ENCODE measurements at regions not wholly inside any gene's neighbourhood (a gene's known extent, or its start where the extent isn't known, plus 50 kb on each side); places are given as distances from the start of the nearest gene placed in this dataset.
A peak's percentile ranks its signal among the peaks of the same experiment; 100 is the strongest.

DNA sequence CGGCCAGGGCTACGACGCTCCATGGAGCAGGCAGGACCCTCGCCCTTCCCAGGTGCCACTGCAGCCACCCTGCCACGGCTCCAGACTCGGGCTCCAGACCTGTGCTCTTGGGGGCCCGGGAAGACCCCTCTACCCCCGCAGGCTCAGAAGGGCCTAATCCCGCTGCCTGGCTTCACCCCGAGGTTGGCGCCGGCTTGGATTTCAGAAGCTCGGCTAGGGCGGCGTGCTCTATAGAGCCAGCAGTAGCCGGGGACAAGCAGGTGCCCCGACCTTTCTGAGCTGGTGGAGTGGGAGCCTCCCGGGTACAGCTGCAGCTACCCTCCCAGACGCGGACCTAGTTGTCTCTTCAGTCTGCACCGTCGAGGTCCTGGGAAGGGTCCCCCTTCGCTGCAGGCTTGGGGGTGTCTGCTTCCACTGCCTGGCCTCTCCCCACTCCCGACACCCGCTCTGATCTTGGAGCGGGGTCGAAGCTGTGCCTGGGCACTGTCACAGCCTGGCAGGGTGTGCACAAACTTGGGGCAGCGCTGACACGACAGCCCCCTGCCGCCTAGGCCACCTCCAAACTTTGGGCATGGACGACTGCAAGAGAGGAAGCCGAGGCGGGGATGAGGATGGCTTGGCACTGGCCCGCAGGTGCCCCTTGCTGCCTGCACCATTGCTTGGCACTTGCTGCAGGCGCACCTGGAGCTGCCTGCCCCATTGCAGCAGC is 1366.1 kb upstream of the CDH9 start:
- H3K18ac ChIP-seq (ENCODE audit: low read depth in 1 of 2, low read length in 2 of 2) = no peak overlapping the region
- 95% methylated on average over 35 of the region's 35 CpGs for WGBS
- H2BK12ac ChIP-seq (ENCODE audit: low read length in 2 of 2) = no peak overlapping the region
- H2AK5ac ChIP-seq (ENCODE audit: low read length, severe bottlenecking) = peak overlapping the region; percentile 53
- no peak overlapping the region for H3K23ac ChIP-seq (ENCODE audit: low read length in 2 of 2)
- no peak overlapping the region for H2AFZ ChIP-seq (ENCODE audit: low read depth, low read length)
- peak overlapping the region; percentile 37 for H4K8ac ChIP-seq (ENCODE audit: low read length)
- no peak overlapping the region for H2BK15ac ChIP-seq (ENCODE audit: low read depth, poor library complexity, severe bottlenecking)
- no peak overlapping the region for H3K4ac ChIP-seq (ENCODE audit: low read depth in 1 of 2, low read length in 2 of 2)
- no peak overlapping the region for H2BK120ac ChIP-seq (ENCODE audit: low read depth, low read length)
- H3K79me1 ChIP-seq (replicated peaks; ENCODE audit: low read length, poor library complexity, severe bottlenecking) = no peaks in the 10 kb centered on the region
- no peak for DNase-seq
- no peak overlapping the region for H3K27ac ChIP-seq (ENCODE audit: low read length, poor library complexity, severe bottlenecking)
- no peaks in the 10 kb centered on the region for H3K27me3 ChIP-seq (ENCODE audit: control insufficient read depth in 1 of 2, insufficient read depth in 1 of 2, low read length in 2 of 2)
- H3K14ac ChIP-seq (ENCODE audit: low read length in 2 of 2) = no peak overlapping the region
- no peaks in the 10 kb centered on the region for H3K36me3 ChIP-seq (ENCODE audit: control insufficient read depth in 1 of 2, insufficient read depth in 2 of 2, low read depth in 1 of 2, low read length in 2 of 2)
- H3K4me1 ChIP-seq (ENCODE audit: control insufficient read depth, insufficient read depth, low read depth, low read length) = peaks cover 8% of the 10 kb centered on the region
- H4K91ac ChIP-seq (ENCODE audit: low read length) = no peak overlapping the region
- no peak overlapping the region for H3K9ac ChIP-seq (ENCODE audit: low read length)
- H3K4me3 ChIP-seq (ENCODE audit: insufficient read depth in 1 of 2, low read depth in 1 of 2, low read length in 2 of 2) = peak overlapping the region in 1 of 2 experiments; percentile 35
- no peak overlapping the region for H3K4me2 ChIP-seq (ENCODE audit: low read length, poor library complexity, severe bottlenecking)
- H3K9me3 ChIP-seq (ENCODE audit: control insufficient read depth, low read length) = peaks cover 14% of the 10 kb centered on the region
- no peak overlapping the region for H2BK5ac ChIP-seq (ENCODE audit: low read depth, low read length, poor library complexity, severe bottlenecking)

DNA sequence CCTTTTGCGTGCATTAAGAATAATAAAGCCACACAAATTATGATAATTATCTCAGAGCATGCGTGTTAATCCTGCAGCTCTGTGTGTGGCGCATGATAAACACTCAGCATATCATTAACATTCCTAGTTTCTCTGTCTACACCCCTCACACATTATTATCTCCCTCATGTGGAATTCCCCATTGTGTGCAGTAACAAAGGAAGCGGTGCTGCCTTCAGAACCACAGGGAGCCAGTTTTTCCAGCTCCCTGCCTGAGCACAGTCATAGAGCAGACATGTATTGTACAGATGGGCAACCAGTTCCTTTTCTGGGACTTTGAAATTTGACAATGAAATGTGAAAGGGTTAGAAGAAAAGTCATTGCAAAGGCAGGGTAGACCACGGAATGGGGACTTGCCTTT is 1365.5 kb upstream of the CDH9 start:
- Histone ChIP-seq H3K4me2 (ENCODE audit: low read length, poor library complexity, severe bottlenecking) (no peak overlapping the region), H2BK12ac (ENCODE audit: low read length in 2 of 2) (no peak overlapping the region), H3K18ac (ENCODE audit: low read depth in 1 of 2, low read length in 2 of 2) (no peak overlapping the region), H4K8ac (ENCODE audit: low read length) (no peak overlapping the region), H3K27ac (ENCODE audit: low read length, poor library complexity, severe bottlenecking) (no peak overlapping the region), H3K36me3 (ENCODE audit: control insufficient read depth in 1 of 2, insufficient read depth in 2 of 2, low read depth in 1 of 2, low read length in 2 of 2) (no peaks in the 10 kb centered on the region), H2AK5ac (ENCODE audit: low read length, severe bottlenecking) (no peak overlapping the region), H3K79me1 (replicated peaks; ENCODE audit: low read length, poor library complexity, severe bottlenecking) (no peaks in the 10 kb centered on the region), H2AFZ (ENCODE audit: low read depth, low read length) (no peak overlapping the region), H3K4me1 (ENCODE audit: control insufficient read depth, insufficient read depth, low read depth, low read length) (peaks cover 8% of the 10 kb centered on the region), H3K14ac (ENCODE audit: low read length in 2 of 2) (no peak overlapping the region), H2BK5ac (ENCODE audit: low read depth, low read length, poor library complexity, severe bottlenecking) (no peak overlapping the region), H3K4ac (ENCODE audit: low read depth in 1 of 2, low read length in 2 of 2) (no peak overlapping the region), H3K9ac (ENCODE audit: low read length) (no peak overlapping the region), H2BK15ac (ENCODE audit: low read depth, poor library complexity, severe bottlenecking) (no peak overlapping the region), H2BK120ac (ENCODE audit: low read depth, low read length) (no peak overlapping the region), H3K4me3 (ENCODE audit: insufficient read depth in 1 of 2, low read depth in 1 of 2, low read length in 2 of 2) (no peak overlapping the region), H4K91ac (ENCODE audit: low read length) (no peak overlapping the region), H3K23ac (ENCODE audit: low read length in 2 of 2) (no peak overlapping the region), H3K9me3 (ENCODE audit: control insufficient read depth, low read length) (peaks cover 14% of the 10 kb centered on the region), H3K27me3 (ENCODE audit: control insufficient read depth in 1 of 2, insufficient read depth in 1 of 2, low read length in 2 of 2) (no peaks in the 10 kb centered on the region)
- WGBS = 87% methylated on average over 5 of the region's 5 CpGs
- DNase-seq = no peak

DNA sequence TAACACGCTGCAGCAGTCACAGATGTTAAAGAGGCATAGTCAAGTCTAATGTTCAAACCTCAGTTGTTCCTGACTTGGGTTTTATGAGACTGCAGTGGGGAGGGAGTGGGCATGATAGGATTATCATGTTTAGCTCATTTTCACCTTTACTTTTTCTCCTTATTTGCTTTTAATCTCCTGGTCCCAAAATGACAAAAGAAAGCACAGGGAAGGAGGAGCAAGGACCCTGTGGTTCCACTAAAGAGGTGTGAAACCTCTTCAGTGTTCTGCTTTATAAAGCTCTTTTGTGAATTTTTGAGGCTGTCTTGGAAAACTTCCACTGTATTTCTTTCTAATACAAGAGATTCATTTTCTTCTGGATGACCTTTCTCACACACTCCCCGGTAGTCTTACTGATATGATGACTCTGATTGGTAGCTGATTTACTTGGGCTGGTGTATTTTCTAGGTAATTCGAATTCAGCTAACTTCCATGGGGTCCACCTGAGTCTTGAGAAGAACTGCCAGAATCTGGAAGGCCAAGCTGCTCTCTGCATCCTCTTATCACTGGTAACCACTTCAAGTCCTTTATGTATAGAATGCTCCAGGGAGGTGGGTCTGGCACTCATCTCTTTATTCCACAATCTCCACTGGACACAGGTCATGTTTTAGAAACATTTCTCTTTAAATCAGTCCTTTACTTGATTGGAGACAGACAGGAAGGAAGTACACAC is 1364.4 kb upstream of the CDH9 start:
- WGBS = 92% methylated on average over 2 of the region's 3 CpGs
- H3K4ac ChIP-seq (ENCODE audit: low read depth in 1 of 2, low read length in 2 of 2) = no peak overlapping the region
- H3K14ac ChIP-seq (ENCODE audit: low read length in 2 of 2) = no peak overlapping the region

DNA sequence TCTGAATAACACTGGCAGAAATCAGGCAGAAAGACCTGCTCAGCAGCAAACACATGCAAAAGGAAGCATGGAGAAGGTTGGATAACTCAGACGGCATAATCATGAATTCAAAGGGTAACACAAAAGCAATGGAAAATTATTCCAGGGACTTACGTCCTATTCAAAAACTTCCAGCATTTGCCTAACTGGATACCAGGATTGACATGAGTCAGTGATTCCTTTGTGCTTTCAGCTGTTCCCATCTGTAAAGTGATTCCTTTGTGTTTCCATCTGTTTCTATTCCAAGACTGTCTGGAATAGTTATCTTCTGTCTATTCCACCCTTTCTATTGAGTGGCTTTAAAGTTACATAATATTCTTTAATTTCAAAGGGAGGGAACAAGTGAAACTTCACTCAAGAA is 1361.7 kb upstream of the CDH9 start:
- DNase-seq = no peak
- WGBS = 98% methylated on average over 2 of the region's 2 CpGs

More for the DNA sequence above, 1364.4 kb upstream of the CDH9 start:
- no peak overlapping the region for H3K4me3 ChIP-seq (ENCODE audit: insufficient read depth in 1 of 2, low read depth in 1 of 2, low read length in 2 of 2)
- no peak overlapping the region for H2BK15ac ChIP-seq (ENCODE audit: low read depth, poor library complexity, severe bottlenecking)
- no peaks in the 10 kb centered on the region for H3K27me3 ChIP-seq (ENCODE audit: control insufficient read depth in 1 of 2, insufficient read depth in 1 of 2, low read length in 2 of 2)
- H4K91ac ChIP-seq (ENCODE audit: low read length) = no peak overlapping the region
- no peak overlapping the region for H2BK12ac ChIP-seq (ENCODE audit: low read length in 2 of 2)
- peaks cover 13% of the 10 kb centered on the region for H3K9me3 ChIP-seq (ENCODE audit: control insufficient read depth, low read length)
- no peak overlapping the region for H2AK5ac ChIP-seq (ENCODE audit: low read length, severe bottlenecking)
- no peak overlapping the region for H3K27ac ChIP-seq (ENCODE audit: low read length, poor library complexity, severe bottlenecking)
- H3K9ac ChIP-seq (ENCODE audit: low read length) = no peak overlapping the region
- no peak overlapping the region for H2AFZ ChIP-seq (ENCODE audit: low read depth, low read length)
- H3K79me1 ChIP-seq (replicated peaks; ENCODE audit: low read length, poor library complexity, severe bottlenecking) = no peaks in the 10 kb centered on the region
- no peak for DNase-seq
- H3K18ac ChIP-seq (ENCODE audit: low read depth in 1 of 2, low read length in 2 of 2) = no peak overlapping the region
- no peaks in the 10 kb centered on the region for H3K36me3 ChIP-seq (ENCODE audit: control insufficient read depth in 1 of 2, insufficient read depth in 2 of 2, low read depth in 1 of 2, low read length in 2 of 2)
- H3K4me1 ChIP-seq (ENCODE audit: control insufficient read depth, insufficient read depth, low read depth, low read length) = peaks cover 11% of the 10 kb centered on the region
- no peak overlapping the region for H2BK120ac ChIP-seq (ENCODE audit: low read depth, low read length)
- H4K8ac ChIP-seq (ENCODE audit: low read length) = no peak overlapping the region
- H2BK5ac ChIP-seq (ENCODE audit: low read depth, low read length, poor library complexity, severe bottlenecking) = no peak overlapping the region
- no peak overlapping the region for H3K23ac ChIP-seq (ENCODE audit: low read length in 2 of 2)
- no peak overlapping the region for H3K4me2 ChIP-seq (ENCODE audit: low read length, poor library complexity, severe bottlenecking)

More for the DNA sequence above, 1361.7 kb upstream of the CDH9 start:
- no peaks in the 10 kb centered on the region for H3K27me3 ChIP-seq (ENCODE audit: control insufficient read depth in 1 of 2, insufficient read depth in 1 of 2, low read length in 2 of 2)
- no peak overlapping the region for H3K18ac ChIP-seq (ENCODE audit: low read depth in 1 of 2, low read length in 2 of 2)
- H3K4me3 ChIP-seq (ENCODE audit: insufficient read depth in 1 of 2, low read depth in 1 of 2, low read length in 2 of 2) = no peak overlapping the region
- no peak overlapping the region for H3K9ac ChIP-seq (ENCODE audit: low read length)
- no peaks in the 10 kb centered on the region for H3K79me1 ChIP-seq (replicated peaks; ENCODE audit: low read length, poor library complexity, severe bottlenecking)
- no peak overlapping the region for H3K27ac ChIP-seq (ENCODE audit: low read length, poor library complexity, severe bottlenecking)
- H3K4me1 ChIP-seq (ENCODE audit: control insufficient read depth, insufficient read depth, low read depth, low read length) = peaks cover 11% of the 10 kb centered on the region
- no peak overlapping the region for H4K91ac ChIP-seq (ENCODE audit: low read length)
- no peak overlapping the region for H2BK12ac ChIP-seq (ENCODE audit: low read length in 2 of 2)
- H2BK15ac ChIP-seq (ENCODE audit: low read depth, poor library complexity, severe bottlenecking) = no peak overlapping the region
- no peak overlapping the region for H2AK5ac ChIP-seq (ENCODE audit: low read length, severe bottlenecking)
- H4K8ac ChIP-seq (ENCODE audit: low read length) = no peak overlapping the region
- H3K14ac ChIP-seq (ENCODE audit: low read length in 2 of 2) = no peak overlapping the region
- no peak overlapping the region for H2BK5ac ChIP-seq (ENCODE audit: low read depth, low read length, poor library complexity, severe bottlenecking)
- H3K4ac ChIP-seq (ENCODE audit: low read depth in 1 of 2, low read length in 2 of 2) = no peak overlapping the region
- H3K4me2 ChIP-seq (ENCODE audit: low read length, poor library complexity, severe bottlenecking) = no peak overlapping the region
- no peak overlapping the region for H3K23ac ChIP-seq (ENCODE audit: low read length in 2 of 2)
- no peaks in the 10 kb centered on the region for H3K36me3 ChIP-seq (ENCODE audit: control insufficient read depth in 1 of 2, insufficient read depth in 2 of 2, low read depth in 1 of 2, low read length in 2 of 2)
- no peak overlapping the region for H2BK120ac ChIP-seq (ENCODE audit: low read depth, low read length)
- H3K9me3 ChIP-seq (ENCODE audit: control insufficient read depth, low read length) = peaks cover 10% of the 10 kb centered on the region
- H2AFZ ChIP-seq (ENCODE audit: low read depth, low read length) = no peak overlapping the region
